ENCODE measurements at regions not wholly inside any gene's neighbourhood (a gene's known extent, or its start where the extent isn't known, plus 50 kb on each side); places are given as distances from the start of the nearest gene placed in this dataset.

- no peak for TF ChIP-seq POLR2A (IDR thresholded peaks at IDR 0.05)
- no peak for TF ChIP-seq CTCF (IDR thresholded peaks at IDR 0.05)
- TF ChIP-seq POLR2AphosphoS5 (IDR thresholded peaks at IDR 0.05) = no peak
Measured at GRCh38 chr6:139710556-139710955, 336.1 kb upstream of the CITED2 start.
